ENCODE measurements at regions not wholly inside any gene's neighbourhood (a gene's known extent, or its start where the extent isn't known, plus 50 kb on each side); places are given as distances from the start of the nearest gene placed in this dataset.
A peak's percentile ranks its signal among the peaks of the same experiment; 100 is the strongest.

DNA sequence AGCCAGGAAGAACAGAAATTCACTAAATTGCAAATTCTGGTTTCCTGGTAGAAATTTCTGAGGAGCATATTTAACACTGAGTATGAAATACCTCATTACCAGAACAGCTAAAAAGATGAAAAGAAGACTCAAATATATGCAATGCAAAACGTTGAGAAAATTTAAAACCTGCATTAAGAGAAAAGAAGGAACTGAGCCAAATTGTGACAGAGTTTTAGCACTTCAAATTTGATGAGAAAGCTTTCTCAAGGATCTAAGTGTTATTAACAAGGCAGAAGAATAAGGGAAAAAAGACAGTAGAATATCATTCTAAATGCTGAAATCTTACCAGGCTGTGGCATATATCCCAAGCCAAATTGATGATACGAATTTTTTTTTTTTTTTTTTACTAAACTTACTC is 443.0 kb downstream of the COL12A1 start (continued):
- TF ChIP-seq SMC3 (conservative IDR thresholded peaks at IDR 0.05; ENCODE audit: poor library complexity) (no peak), EP300 (conservative IDR thresholded peaks at IDR 0.05; ENCODE audit: poor library complexity, severe bottlenecking) (no peak)

DNA sequence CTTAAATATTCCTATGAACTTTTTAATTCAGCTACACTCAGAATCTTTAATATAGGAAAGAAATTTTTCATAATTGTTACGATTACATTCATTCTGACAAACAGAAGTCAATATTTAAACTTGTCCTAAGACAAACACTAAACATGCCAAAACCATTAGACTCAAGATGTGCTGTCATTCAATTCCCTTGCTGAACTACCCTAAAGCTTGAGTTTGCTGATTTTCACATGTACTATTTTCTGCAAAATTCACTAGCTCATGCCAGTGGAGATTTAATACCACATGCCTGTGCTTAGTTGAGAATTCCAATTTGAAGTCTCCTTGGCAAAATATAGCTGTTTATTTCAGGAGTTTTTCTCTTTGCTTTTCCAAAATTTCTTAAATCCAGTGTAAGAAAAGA is 448.0 kb downstream of the COL12A1 start:
- H3K9me2 ChIP-seq (ENCODE audit: insufficient read depth, low read length): no peaks in the 10 kb centered on the region
- no peaks in the 10 kb centered on the region for H3K79me2 ChIP-seq (replicated peaks; ENCODE audit: insufficient read depth, low read length)
- no peaks in the 10 kb centered on the region for H4K20me1 ChIP-seq (ENCODE audit: insufficient read depth)

DNA sequence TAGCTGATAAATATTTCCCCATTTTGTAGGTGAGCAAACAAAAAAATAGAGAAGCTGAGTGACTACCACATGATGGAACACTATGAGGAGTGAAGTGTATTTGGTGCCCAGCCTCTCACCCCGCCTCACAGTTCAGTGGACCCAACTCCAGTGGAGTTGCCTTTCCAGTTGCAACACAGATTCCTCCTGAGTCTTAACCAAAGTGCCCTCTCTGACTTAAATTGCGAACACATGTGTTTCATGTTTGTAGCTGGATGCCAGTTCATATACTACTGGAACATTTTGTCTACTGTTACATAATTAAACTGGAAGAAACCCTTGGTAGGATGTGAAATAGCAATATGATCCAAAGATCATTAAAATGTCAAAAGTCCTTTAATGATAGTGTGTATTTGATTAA is 448.9 kb downstream of the COL12A1 start:
- no peak overlapping the region for H3K9ac ChIP-seq (ENCODE audit: low read length)
- peak overlapping the region; percentile 36 for H3K27ac ChIP-seq (ENCODE audit: low read length)
- no peaks in the 10 kb centered on the region for H3K36me3 ChIP-seq (ENCODE audit: insufficient read depth, low read length)
- TF ChIP-seq POLR2AphosphoS5 (IDR thresholded peaks at IDR 0.05): no peak
- no peak for TF ChIP-seq TAF1 (IDR thresholded peaks at IDR 0.05; ENCODE audit: low read depth)
- TF ChIP-seq MXI1 (conservative IDR thresholded peaks at IDR 0.05; ENCODE audit: poor library complexity, severe bottlenecking): no peak
- no peak for TF ChIP-seq CTCF (IDR thresholded peaks at IDR 0.05; ENCODE audit: poor library complexity, severe bottlenecking)
- TF ChIP-seq EZH2 (IDR thresholded peaks at IDR 0.05; ENCODE audit: borderline replicate concordance, insufficient read depth, low read length, poor library complexity, severe bottlenecking): no peak
- no peak for TF ChIP-seq RAD21 (conservative IDR thresholded peaks at IDR 0.05)
- TF ChIP-seq REST (IDR thresholded peaks at IDR 0.05; ENCODE audit: borderline replicate concordance): no peak
- no peak for TF ChIP-seq SMC3 (conservative IDR thresholded peaks at IDR 0.05; ENCODE audit: poor library complexity)
- TF ChIP-seq EP300 (conservative IDR thresholded peaks at IDR 0.05; ENCODE audit: poor library complexity, severe bottlenecking): no peak
- H2AFZ ChIP-seq (ENCODE audit: low read depth, low read length): no peak overlapping the region
- no peaks in the 10 kb centered on the region for H3F3A ChIP-seq (ENCODE audit: insufficient read depth, low read length, poor library complexity, severe bottlenecking)
- no peaks in the 10 kb centered on the region for H3K9me2 ChIP-seq (ENCODE audit: insufficient read depth, low read length)
- no peaks in the 10 kb centered on the region for H3K9me3 ChIP-seq (ENCODE audit: low read length)
- no peak overlapping the region for H3K4me3 ChIP-seq (ENCODE audit: low read length)
- no peak overlapping the region for H3K4me2 ChIP-seq (ENCODE audit: low read length)
- no peaks in the 10 kb centered on the region for H3K27me3 ChIP-seq (ENCODE audit: insufficient read depth, low read depth, low read length)
- no peaks in the 10 kb centered on the region for H3K79me2 ChIP-seq (replicated peaks; ENCODE audit: insufficient read depth, low read length)
- no peaks in the 10 kb centered on the region for H4K20me1 ChIP-seq (ENCODE audit: insufficient read depth)

More for the DNA sequence above, 448.0 kb downstream of the COL12A1 start:
- Histone ChIP-seq H3K4me3 (ENCODE audit: low read length) (no peak overlapping the region), H3K9me3 (ENCODE audit: low read length) (no peaks in the 10 kb centered on the region), H2AFZ (ENCODE audit: low read depth, low read length) (no peak overlapping the region), H3K27me3 (ENCODE audit: insufficient read depth, low read depth, low read length) (no peaks in the 10 kb centered on the region), H3K9ac (ENCODE audit: low read length) (no peak overlapping the region), H3K36me3 (ENCODE audit: insufficient read depth, low read length) (no peaks in the 10 kb centered on the region), H3K27ac (ENCODE audit: low read length) (no peak overlapping the region), H3F3A (ENCODE audit: insufficient read depth, low read length, poor library complexity, severe bottlenecking) (no peaks in the 10 kb centered on the region), H3K4me2 (ENCODE audit: low read length) (no peak overlapping the region)
- no peak for TF ChIP-seq RAD21 (conservative IDR thresholded peaks at IDR 0.05)

Measured in neural cell (in vitro differentiated cells).